ENCODE measurements at regions not wholly inside any gene's neighbourhood (a gene's known extent, or its start where the extent isn't known, plus 50 kb on each side); places are given as distances from the start of the nearest gene placed in this dataset.
"Not testable (repeated sequence)": the region's sequence is repeated elsewhere in the genome, so short reads cannot be mapped to it uniquely, and the experiment has no call there.

DNA sequence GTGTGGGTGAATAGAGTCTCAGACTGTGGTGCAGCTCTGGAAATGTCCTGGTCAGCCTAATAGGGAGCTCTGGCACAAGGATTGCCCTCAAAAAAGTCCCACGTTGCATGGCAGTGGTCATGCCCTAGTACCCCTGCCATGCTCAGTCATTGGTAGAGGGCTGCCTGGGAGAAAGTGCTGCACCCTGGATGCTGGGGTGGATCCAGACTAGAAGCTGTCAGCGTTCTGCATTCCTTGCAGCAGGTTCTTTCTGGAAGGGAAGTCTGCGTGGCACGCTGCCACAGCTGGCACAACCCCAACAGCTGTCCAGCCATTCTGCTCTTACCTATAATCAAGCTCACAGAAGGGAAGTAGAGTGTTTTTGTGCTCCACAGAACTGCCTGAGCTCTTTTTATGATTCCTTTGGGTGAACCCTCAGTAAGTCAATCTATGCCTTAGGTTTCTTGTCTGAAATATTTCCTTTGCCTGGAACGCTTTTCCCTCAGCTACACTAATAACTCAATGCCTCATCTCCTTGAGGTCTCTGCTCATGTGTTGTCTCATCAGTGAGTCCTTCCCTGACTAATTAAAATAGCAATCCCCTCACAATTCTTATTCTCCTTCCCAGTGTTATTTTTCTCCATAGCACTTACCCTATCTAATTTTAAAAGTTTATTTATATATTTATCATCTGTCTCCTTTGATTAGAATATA is 61.5 kb upstream of the JAK1 start:
- Histone ChIP-seq H2AFZ (ENCODE audit: low read depth) (no peak overlapping the region), H3K4me2 (no peak overlapping the region), H3K79me2 (ENCODE audit: insufficient read depth, low read depth) (no peaks in the 10 kb centered on the region)

DNA sequence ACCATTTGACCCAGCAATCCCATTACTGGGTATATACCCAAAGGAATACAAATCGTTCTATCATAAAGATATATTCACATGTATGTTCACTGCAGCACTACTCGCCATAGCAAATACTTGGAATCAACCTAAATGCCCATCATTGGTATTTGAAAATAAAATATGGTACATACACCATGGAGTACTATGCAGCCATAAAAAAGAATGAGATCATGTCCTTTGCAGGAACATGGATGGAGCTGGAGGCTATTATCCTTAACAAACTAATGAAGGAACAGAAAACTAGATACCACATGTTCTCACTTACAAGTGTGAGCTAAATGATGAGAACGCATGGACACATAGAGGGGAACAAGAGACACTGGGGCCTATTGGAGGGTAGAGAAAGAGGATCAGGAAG is 63.1 kb upstream of the JAK1 start:
- H3K4me2 ChIP-seq; H2AFZ ChIP-seq (ENCODE audit: low read depth); H3K9ac ChIP-seq; H3K79me2 ChIP-seq (ENCODE audit: insufficient read depth, low read depth); H3K27me3 ChIP-seq (ENCODE audit: insufficient read depth, low read depth); H3K4me3 ChIP-seq (IDR thresholded peaks at IDR 0.05; ENCODE audit: insufficient read depth, low read depth, low read length); H3K36me3 ChIP-seq (ENCODE audit: insufficient read depth); H4K20me1 ChIP-seq (ENCODE audit: insufficient read depth); H3K4me1 ChIP-seq (ENCODE audit: low read depth, poor library complexity, severe bottlenecking); H3K27ac ChIP-seq: not testable (repeated sequence)

More for the DNA sequence above, 61.5 kb upstream of the JAK1 start:
- no peaks in the 10 kb centered on the region for H3K4me1 ChIP-seq (ENCODE audit: low read depth, poor library complexity, severe bottlenecking)
- no peak overlapping the region for H3K27ac ChIP-seq
- H3K4me3 ChIP-seq (IDR thresholded peaks at IDR 0.05; ENCODE audit: insufficient read depth, low read depth, low read length): no peak overlapping the region
- no peaks in the 10 kb centered on the region for H3K36me3 ChIP-seq (ENCODE audit: insufficient read depth)
- H3K27me3 ChIP-seq (ENCODE audit: insufficient read depth, low read depth): no peaks in the 10 kb centered on the region
- no peaks in the 10 kb centered on the region for H4K20me1 ChIP-seq (ENCODE audit: insufficient read depth)
- TF ChIP-seq, protein P1, sequence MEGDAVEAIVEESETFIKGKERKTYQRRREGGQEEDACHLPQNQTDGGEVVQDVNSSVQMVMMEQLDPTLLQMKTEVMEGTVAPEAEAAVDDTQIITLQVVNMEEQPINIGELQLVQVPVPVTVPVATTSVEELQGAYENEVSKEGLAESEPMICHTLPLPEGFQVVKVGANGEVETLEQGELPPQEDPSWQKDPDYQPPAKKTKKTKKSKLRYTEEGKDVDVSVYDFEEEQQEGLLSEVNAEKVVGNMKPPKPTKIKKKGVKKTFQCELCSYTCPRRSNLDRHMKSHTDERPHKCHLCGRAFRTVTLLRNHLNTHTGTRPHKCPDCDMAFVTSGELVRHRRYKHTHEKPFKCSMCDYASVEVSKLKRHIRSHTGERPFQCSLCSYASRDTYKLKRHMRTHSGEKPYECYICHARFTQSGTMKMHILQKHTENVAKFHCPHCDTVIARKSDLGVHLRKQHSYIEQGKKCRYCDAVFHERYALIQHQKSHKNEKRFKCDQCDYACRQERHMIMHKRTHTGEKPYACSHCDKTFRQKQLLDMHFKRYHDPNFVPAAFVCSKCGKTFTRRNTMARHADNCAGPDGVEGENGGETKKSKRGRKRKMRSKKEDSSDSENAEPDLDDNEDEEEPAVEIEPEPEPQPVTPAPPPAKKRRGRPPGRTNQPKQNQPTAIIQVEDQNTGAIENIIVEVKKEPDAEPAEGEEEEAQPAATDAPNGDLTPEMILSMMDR (conservative IDR thresholded peaks at IDR 0.05; ENCODE audit: low read depth, low read length): no peak
- no peak overlapping the region for H3K9ac ChIP-seq

DNA sequence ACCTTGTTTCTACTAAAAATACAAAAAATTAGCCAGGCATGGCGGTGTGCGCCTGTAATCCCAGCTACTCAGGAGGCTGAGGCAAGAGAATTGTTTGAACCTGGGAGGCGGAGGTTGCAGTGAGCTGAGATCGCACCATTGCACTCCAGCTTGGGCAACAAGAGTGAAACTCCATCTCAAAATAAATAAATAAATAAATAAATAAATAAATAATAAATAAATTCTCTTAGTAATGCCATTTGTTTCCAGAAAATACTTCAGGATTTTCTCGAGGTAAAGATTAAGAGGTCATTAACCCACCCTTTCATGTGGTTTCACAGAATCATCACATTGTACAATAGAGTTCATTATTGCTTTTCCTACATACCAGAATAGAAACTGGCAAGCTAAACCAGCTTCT is 68.5 kb upstream of the JAK1 start:
- H3K4me3 ChIP-seq (IDR thresholded peaks at IDR 0.05; ENCODE audit: insufficient read depth, low read depth, low read length); H3K27me3 ChIP-seq (ENCODE audit: insufficient read depth, low read depth); H3K27ac ChIP-seq; H3K4me1 ChIP-seq (ENCODE audit: low read depth, poor library complexity, severe bottlenecking); H2AFZ ChIP-seq (ENCODE audit: low read depth); H4K20me1 ChIP-seq (ENCODE audit: insufficient read depth); H3K79me2 ChIP-seq (ENCODE audit: insufficient read depth, low read depth); H3K9ac ChIP-seq; H3K36me3 ChIP-seq (ENCODE audit: insufficient read depth); H3K4me2 ChIP-seq: not testable (repeated sequence)

DNA sequence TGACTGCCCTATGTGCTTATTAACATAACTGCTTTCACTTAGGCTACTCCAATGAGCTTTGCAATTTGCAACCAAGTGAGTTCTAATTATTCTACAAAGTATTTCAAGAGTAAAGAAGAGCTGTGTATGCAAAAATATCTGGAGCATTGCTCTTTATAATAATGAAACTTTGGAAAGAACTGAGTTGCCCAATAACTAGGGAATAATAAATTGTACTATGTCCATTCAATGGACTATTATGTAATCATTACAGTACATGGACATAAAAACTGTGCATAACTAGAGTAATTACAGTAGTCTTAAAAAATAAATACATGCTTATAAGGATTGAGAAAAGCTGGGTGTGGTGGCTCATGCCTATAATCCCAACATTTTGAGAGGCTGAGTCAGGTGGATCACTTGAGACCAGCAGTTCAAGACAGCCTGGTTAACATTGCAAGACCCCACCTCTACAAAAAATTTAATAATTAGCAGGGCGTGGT is 70.3 kb upstream of the JAK1 start:
- Histone ChIP-seq H3K79me2 (ENCODE audit: insufficient read depth, low read depth) (no peaks in the 10 kb centered on the region), H3K36me3 (ENCODE audit: insufficient read depth) (no peaks in the 10 kb centered on the region), H3K4me1 (ENCODE audit: low read depth, poor library complexity, severe bottlenecking) (no peaks in the 10 kb centered on the region), H3K4me3 (IDR thresholded peaks at IDR 0.05; ENCODE audit: insufficient read depth, low read depth, low read length) (no peak overlapping the region), H2AFZ (ENCODE audit: low read depth) (no peak overlapping the region), H3K4me2 (no peak overlapping the region), H3K27me3 (ENCODE audit: insufficient read depth, low read depth) (no peaks in the 10 kb centered on the region), H3K9ac (no peak overlapping the region), H4K20me1 (ENCODE audit: insufficient read depth) (no peaks in the 10 kb centered on the region), H3K27ac (no peak overlapping the region)
- TF ChIP-seq, protein P1 (conservative IDR thresholded peaks at IDR 0.05; ENCODE audit: low read depth, low read length): no peak

DNA sequence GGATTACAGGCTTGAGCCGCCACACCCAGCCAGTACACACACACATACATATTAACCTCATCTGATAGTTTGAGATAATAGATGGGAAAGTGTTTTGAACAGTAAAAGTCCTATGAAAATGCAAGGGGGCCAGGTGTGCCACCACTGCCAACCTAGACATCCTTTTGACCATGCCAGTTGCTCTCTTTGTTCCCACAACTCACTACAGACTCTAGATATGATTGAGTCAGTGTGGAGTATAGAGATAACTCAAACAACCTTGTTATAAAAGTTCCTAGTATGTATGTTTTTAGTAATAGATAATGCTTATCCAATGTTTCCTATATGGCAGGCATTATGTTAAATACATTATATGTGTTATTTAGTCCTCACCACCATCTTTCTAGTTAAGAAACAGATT is 72.7 kb upstream of the JAK1 start:
- Histone ChIP-seq H3K79me2 (ENCODE audit: insufficient read depth, low read depth) (no peaks in the 10 kb centered on the region), H2AFZ (ENCODE audit: low read depth) (no peak overlapping the region), H3K27me3 (ENCODE audit: insufficient read depth, low read depth) (no peaks in the 10 kb centered on the region), H4K20me1 (ENCODE audit: insufficient read depth) (no peaks in the 10 kb centered on the region), H3K4me2 (no peak overlapping the region), H3K27ac (no peak overlapping the region), H3K36me3 (ENCODE audit: insufficient read depth) (no peaks in the 10 kb centered on the region), H3K4me1 (ENCODE audit: low read depth, poor library complexity, severe bottlenecking) (peaks cover under 1% of the 10 kb centered on the region), H3K9ac (no peak overlapping the region), H3K4me3 (IDR thresholded peaks at IDR 0.05; ENCODE audit: insufficient read depth, low read depth, low read length) (no peak overlapping the region)
- TF ChIP-seq, protein P1 (conservative IDR thresholded peaks at IDR 0.05; ENCODE audit: low read depth, low read length): no peak
